ENCODE measurements at regions not wholly inside any gene's neighbourhood (a gene's known extent, or its start where the extent isn't known, plus 50 kb on each side); places are given as distances from the start of the nearest gene placed in this dataset.

GRCh38 chr1:82110366-82111254 is 309.9 kb downstream of the ADGRL2 start:
- TF ChIP-seq CTCF (conservative IDR thresholded peaks at IDR 0.05; ENCODE audit: control insufficient read depth, insufficient read depth, low read depth, low read length) = no peak
- peak; percentile 22 for DNase-seq (ENCODE audit: low read depth)
- H3K4me3 ChIP-seq (ENCODE audit: control insufficient read depth, low read depth, low read length) = no peak overlapping the region

- no peak for TF ChIP-seq CTCF (conservative IDR thresholded peaks at IDR 0.05; ENCODE audit: control insufficient read depth, insufficient read depth, low read depth, low read length)
- no peak for DNase-seq (ENCODE audit: low read depth)
- H3K4me3 ChIP-seq (ENCODE audit: control insufficient read depth, low read depth, low read length) = no peak overlapping the region
Observed at GRCh38 chr1:82108843-82109242, 308.1 kb downstream of the ADGRL2 start.

GRCh38 chr1:82106672-82107071 is 305.9 kb downstream of the ADGRL2 start:
- TF ChIP-seq CTCF (conservative IDR thresholded peaks at IDR 0.05; ENCODE audit: control insufficient read depth, insufficient read depth, low read depth, low read length) = no peak
- H3K4me3 ChIP-seq (ENCODE audit: control insufficient read depth, low read depth, low read length) = no peak overlapping the region
- DNase-seq (ENCODE audit: low read depth) = no peak

GRCh38 chr1:82099170-82099569 is 298.4 kb downstream of the ADGRL2 start:
- no peak for TF ChIP-seq CTCF (conservative IDR thresholded peaks at IDR 0.05; ENCODE audit: control insufficient read depth, insufficient read depth, low read depth, low read length)
- no peak overlapping the region for H3K4me3 ChIP-seq (ENCODE audit: control insufficient read depth, low read depth, low read length)
- DNase-seq (ENCODE audit: low read depth) = no peak

GRCh38 chr1:82094136-82094535 is 293.4 kb downstream of the ADGRL2 start:
- DNase-seq (ENCODE audit: low read depth) = no peak
- H3K4me3 ChIP-seq (ENCODE audit: control insufficient read depth, low read depth, low read length) = no peak overlapping the region
- no peak for TF ChIP-seq CTCF (conservative IDR thresholded peaks at IDR 0.05; ENCODE audit: control insufficient read depth, insufficient read depth, low read depth, low read length)

GRCh38 chr1:82091729-82092128 is 291.0 kb downstream of the ADGRL2 start:
- no peak overlapping the region for H3K4me3 ChIP-seq (ENCODE audit: control insufficient read depth, low read depth, low read length)
- DNase-seq (ENCODE audit: low read depth) = peak; percentile 71
- peak; percentile 24 for TF ChIP-seq CTCF (conservative IDR thresholded peaks at IDR 0.05; ENCODE audit: control insufficient read depth, insufficient read depth, low read depth, low read length)
